GM19025 (cell line): ENCODE measurements at regions not wholly inside any gene's neighbourhood (a gene's known extent, or its start where the extent isn't known, plus 50 kb on each side); places are given as distances from the start of the nearest gene placed in this dataset.
"Not testable (repeated sequence)": the region's sequence is repeated elsewhere in the genome, so short reads cannot be mapped to it uniquely, and the experiment has no call there.

Experiments
- ATAC-seq: cut with Tn5 transposase; IDR thresholded peaks from one replicate; pipeline ENCODE4 v1.9.1; 2021; ENCODE audit warnings: mild to moderate bottlenecking, low read depth, moderate library complexity; ENCODE audit not compliant: unreplicated experiment

DNA sequence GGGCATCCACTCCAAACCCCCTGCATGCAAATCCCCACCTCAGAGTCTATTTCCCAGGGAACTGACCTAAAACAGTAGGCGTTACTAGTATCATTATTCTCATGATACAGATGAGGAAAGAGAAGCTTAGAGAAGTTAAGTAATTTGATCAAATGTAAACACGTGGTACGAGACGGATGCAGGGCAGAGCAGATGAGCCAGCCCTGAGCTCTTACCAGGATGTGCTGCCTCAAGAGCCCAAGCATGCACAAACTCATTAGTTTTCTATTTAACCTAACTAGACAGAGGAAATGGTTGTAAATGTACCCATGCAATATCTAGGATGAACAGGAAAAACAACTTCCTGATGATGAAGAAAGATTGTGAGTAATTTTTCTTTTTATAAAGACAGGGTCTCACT lies 173.3 kb upstream of the RASSF8 start:
- ATAC-seq, result no peak

GRCh38 chr12:25787701-25788100 lies 170.8 kb upstream of the RASSF8 start:
- no peak for ATAC-seq

DNA sequence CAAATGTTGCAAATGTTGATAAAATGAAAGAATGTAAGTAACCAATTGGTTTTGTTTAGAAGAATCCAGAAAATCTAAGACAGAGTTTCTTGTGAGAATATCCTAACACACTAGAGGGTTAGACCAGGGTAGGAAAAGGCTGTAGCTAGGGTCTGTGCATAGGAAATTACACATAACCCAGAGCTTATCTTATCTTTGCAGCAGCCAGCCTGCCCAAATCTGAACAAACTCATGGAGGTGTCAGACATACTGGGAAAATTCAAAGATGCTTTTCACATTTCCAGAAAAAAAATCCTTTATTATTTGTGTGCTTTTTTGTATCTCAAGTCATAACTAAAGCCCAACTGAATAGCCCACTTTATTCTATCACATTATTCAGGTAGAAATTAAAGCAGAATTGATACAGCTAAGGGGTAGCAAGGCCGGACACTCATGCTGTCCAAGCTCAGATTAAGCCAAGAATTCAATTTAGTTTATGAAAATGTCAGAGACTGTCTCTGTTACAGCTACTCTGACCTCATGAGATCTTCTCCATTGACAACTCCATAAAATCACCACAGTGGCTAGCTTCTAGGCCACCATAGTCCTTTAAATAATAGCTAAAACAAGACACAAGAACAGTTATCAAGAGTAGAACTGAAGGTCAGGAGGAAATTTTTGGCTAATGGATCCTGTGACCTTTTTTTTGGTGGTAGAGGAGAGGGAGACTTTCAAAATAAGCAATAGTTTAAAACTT lies 169.6 kb upstream of the RASSF8 start:
- no peak for ATAC-seq

DNA sequence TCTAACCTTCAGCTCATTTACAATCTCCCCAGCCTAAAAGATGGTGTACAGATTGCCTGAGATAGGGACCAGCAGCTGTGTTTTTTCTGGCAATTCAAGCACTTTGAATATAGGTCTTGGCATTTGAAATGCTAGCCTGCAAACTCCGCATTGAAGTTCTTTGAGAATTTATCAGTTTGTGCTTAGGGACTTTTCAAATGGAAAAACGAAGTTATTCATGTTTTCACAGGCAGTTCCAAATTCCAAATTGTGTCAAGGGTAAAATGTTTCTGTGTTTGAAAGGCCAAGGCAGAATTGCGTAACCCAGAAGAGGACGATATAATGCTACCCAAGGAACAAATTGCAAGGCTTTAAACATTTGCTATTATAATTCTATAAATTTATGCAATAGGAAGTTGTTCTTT lies 168.9 kb upstream of the RASSF8 start:
- no peak for ATAC-seq

DNA sequence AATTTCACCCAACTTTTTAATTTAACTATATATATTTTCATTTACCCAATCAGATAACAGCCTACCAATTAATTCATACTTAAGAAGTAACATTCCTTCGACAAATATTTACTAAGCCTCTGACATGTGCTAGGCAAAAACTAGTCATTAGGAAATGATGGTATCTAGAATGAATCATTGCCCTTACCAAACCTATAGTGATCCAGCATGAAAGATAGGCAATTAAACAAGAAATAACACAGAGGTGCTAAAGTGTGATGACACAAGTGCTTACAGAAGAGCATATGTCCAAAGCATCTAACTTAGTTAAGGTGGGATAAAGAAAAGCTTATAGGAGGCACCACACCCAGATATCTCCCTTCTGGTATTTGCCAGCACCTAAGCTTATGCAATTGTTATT lies 166.5 kb upstream of the RASSF8 start:
- no peak for ATAC-seq

GRCh38 chr12:25793196-25793595 lies 165.3 kb upstream of the RASSF8 start:
- ATAC-seq, result no peak

- ATAC-seq, result no peak
Measured at GRCh38 chr12:25794571-25794970, 163.9 kb upstream of the RASSF8 start.

- ATAC-seq, result no peak
Measured at GRCh38 chr12:25796523-25797000, 161.9 kb upstream of the RASSF8 start.

- ATAC-seq, result no peak
Measured at GRCh38 chr12:25797386-25797785, 161.1 kb upstream of the RASSF8 start.

DNA sequence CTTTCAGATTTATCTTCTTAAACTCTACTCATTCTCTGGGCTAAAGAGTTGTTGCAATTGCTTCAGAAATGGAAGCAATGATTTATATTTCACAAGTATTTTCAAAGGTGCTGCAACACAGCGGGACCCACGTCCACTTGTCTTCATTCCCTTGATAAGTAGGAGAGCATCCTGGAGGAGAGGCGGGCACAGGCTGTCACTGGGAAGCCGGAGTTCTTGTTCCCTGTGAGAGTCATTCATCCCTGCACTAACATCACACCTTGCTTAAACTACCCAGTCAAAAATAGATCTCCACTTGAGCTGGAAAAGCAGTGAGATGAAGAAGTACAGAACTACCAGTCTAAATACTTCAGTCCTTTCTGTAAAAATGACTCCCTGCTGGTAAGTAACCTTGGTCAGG lies 160.5 kb upstream of the RASSF8 start:
- ATAC-seq, result no peak

GRCh38 chr12:25800101-25800500 lies 158.4 kb upstream of the RASSF8 start:
- ATAC-seq, result no peak

DNA sequence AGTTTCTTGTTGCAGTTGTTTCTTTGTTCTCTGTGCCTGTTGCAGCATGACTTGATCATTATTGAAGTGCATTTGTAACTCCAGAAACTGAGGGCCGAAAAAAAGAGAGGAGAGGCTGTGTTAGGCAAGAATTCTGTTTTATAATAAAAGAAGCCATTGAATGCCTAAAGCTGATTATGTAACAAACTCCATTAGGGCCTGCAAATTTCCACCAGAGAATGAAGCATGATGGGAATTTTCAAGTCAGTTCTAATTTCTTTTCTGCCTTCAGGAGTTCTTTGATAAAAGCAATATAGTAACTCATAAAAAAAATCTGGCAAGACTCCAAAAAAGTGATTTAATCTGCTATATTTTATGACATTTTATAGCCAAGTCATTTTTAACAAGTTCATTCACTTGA lies 156.7 kb upstream of the RASSF8 start:
- no peak for ATAC-seq

DNA sequence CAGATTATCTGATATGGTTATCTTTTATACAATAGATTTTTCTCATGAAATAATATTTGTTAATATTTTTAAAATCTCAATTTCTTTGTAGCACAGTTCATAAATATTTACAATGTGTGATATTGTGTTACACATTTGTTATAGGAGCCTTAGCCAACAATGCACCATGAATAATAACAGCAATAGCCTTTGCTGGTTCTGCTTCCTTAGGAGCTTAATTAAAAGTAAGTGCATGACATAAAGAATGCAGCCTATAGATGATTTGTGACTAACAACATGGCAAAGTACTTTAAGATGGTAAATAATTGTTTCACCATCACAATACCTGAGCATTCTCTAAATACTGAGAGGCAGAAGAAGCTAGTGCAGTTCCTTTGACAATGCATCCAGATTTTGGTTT lies 156.3 kb upstream of the RASSF8 start:
- no peak for ATAC-seq

DNA sequence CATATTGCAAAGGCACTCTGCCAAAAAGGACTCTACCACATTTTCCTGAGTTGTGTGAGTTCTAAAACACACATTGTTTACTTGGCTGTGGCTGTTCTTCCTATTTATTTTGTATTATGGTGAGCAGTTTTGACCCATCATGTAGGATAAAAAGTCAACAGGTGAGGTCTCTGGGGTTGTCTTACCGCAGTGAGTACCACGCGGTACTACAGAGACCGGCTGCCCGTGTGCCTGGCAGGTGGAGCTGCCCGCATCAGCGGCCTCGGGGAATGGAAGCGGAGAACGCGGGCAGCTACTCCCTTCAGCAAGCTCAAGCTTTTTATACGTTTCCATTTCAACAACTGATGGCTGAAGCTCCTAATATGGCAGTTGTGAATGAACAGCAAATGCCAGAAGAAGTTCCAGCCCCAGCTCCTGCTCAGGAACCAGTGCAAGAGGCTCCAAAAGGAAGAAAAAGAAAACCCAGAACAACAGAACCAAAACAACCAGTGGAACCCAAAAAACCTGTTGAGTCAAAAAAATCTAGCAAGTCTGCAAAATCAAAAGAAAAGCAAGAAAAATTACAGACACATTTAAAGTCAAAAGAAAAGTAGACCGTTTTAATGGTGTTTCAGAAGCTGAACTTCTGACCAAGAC lies 155.3 kb upstream of the RASSF8 start:
- ATAC-seq, result not testable (repeated sequence)

- not testable (repeated sequence) for ATAC-seq
Measured at GRCh38 chr12:25804286-25804685, 154.2 kb upstream of the RASSF8 start.

GRCh38 chr12:25806271-25806670 lies 152.2 kb upstream of the RASSF8 start:
- no peak for ATAC-seq

DNA sequence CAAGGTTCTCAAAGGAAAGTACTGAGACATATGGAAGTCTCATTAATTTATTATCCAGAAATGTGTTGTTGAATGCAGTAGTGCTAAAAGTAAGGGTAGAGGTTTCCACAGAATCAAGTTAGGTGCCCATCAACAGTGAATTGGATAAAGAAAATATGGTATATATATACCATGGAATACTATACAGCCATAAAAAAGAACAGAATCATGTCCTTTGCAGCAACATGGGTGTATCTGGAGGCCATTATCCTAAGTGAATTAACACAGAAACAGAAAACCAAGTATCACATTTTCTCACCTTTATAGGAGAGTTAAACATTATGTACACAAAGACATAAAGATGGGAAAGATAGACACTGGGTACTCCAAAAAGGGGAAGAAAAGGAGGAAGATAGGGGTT lies 149.9 kb upstream of the RASSF8 start:
- no peak for ATAC-seq

GRCh38 chr12:25810683-25811082 lies 147.8 kb upstream of the RASSF8 start:
- no peak for ATAC-seq

GRCh38 chr12:25811656-25812126 lies 146.8 kb upstream of the RASSF8 start:
- ATAC-seq, result peak; percentile 85

DNA sequence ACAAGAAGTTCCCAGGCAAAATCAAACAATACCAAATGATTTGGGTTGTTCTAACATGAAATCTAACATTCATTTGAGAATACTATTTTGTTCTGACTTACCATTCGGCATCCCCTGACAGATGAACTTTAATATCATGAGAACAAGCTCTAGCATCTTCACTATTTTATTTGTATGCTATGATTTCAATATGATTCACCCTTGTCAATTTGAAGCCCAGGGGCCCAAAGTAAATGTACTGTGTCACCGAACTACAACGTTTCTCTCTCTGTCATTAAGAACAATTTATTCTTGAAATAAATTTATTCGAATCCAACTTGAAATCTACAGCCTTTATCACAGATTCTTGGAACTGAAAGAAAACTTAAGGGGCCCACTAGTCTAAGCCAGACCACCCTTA lies 146.2 kb upstream of the RASSF8 start:
- ATAC-seq, result no peak

GRCh38 chr12:25813843-25814242 lies 144.6 kb upstream of the RASSF8 start:
- no peak for ATAC-seq

DNA sequence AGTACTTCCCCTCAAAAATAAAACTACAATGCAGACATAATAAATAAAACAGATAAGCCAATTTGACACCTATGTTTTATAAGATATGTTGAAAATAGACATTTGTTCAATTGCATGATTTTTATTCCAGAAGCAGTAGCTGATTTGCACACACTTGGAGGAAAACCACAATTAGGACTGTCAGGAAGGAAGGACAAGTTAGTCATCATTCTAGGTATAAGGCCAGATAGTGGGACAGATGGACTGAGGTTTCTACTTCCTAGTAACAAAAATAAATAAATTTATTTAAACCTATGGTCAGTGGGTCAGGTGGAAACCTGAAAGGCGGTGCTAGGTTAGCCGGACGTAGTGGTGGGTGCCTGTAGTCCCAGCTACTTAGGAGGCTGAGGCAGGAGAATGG lies 141.8 kb upstream of the RASSF8 start:
- ATAC-seq, result no peak
